OCI-LY7 (cell line): ENCODE measurements at regions not wholly inside any gene's neighbourhood (a gene's known extent, or its start where the extent isn't known, plus 50 kb on each side); places are given as distances from the start of the nearest gene placed in this dataset.

Experiments used
- CTCF ChIP-seq: fragments of 200-600 bp; sonication (generic); conservative IDR thresholded peaks from 2 replicates; pipeline ENCODE4 v1.5.1; 2014; ENCODE audit warnings: mild to moderate bottlenecking, antibody characterized with exemption, low read length, moderate library complexity, mixed read lengths
- EZH2phosphoT487 ChIP-seq: fragments of 200-600 bp; sonication (generic); IDR thresholded peaks from 2 replicates; pipeline ENCODE4 v1.6.1; 2018; ENCODE audit warnings: low read depth, borderline replicate concordance, mild to moderate bottlenecking, mixed run types, antibody characterized with exemption, low read length, moderate library complexity, mixed read lengths

- no peak for TF ChIP-seq CTCF
- TF ChIP-seq EZH2phosphoT487, result no peak
Observed at GRCh38 chr13:91112924-91113277, 234.6 kb upstream of the MIR17HG start.
